Skeletal muscle satellite cell (primary cell): ENCODE measurements at regions not wholly inside any gene's neighbourhood (a gene's known extent, or its start where the extent isn't known, plus 50 kb on each side); places are given as distances from the start of the nearest gene placed in this dataset.
A peak's percentile ranks its signal among the peaks of the same experiment; 100 is the strongest.

Experiments used
- H3K27me3 ChIP-seq: 2 replicates; pipeline ENCODE4 v1.7.0; 2013; ENCODE audit warnings: low read length; ENCODE audit not compliant: control insufficient read depth, insufficient read depth
- H3K36me3 ChIP-seq: 2 replicates; pipeline ENCODE4 v1.7.0; 2013; ENCODE audit warnings: mild to moderate bottlenecking, control low read depth, low read length; ENCODE audit not compliant: insufficient read depth
- H3K4me1 ChIP-seq: 2 replicates; pipeline ENCODE4 v1.7.0; 2013; ENCODE audit warnings: low read length; ENCODE audit not compliant: control insufficient read depth, insufficient read depth
- H3K4me2 ChIP-seq: 2 replicates; pipeline ENCODE4 v1.7.0; 2013; ENCODE audit warnings: mild to moderate bottlenecking, low read length
- H3K4me3 ChIP-seq: 2 replicates; pipeline ENCODE4 v1.7.0; 2013; ENCODE audit warnings: low read length
- H3K9ac ChIP-seq: 2 replicates; pipeline ENCODE4 v1.7.0; 2013; ENCODE audit warnings: mild to moderate bottlenecking, low read depth, low read length, moderate library complexity
- H3K9me3 ChIP-seq: replicated peaks from 2 replicates; pipeline ENCODE4 v1.7.0; 2013; ENCODE audit warnings: mild to moderate bottlenecking, control low read depth, low read length

- H3K4me2 ChIP-seq: no peak overlapping the region
- no peaks in the 10 kb centered on the region for H3K36me3 ChIP-seq
- no peak overlapping the region for H3K9ac ChIP-seq
- no peaks in the 10 kb centered on the region for H3K9me3 ChIP-seq
- no peaks in the 10 kb centered on the region for H3K27me3 ChIP-seq
- peaks cover 7% of the 10 kb centered on the region for H3K4me1 ChIP-seq
- no peak overlapping the region for H3K4me3 ChIP-seq
These were observed 85.4 kb downstream of the CD83 start for GRCh38 chr6:14202947-14203346.

GRCh38 chr6:14206391-14206790 lies 88.8 kb downstream of the CD83 start:
- peaks cover 16% of the 10 kb centered on the region for H3K4me1 ChIP-seq
- H3K4me3 ChIP-seq: no peak overlapping the region
- no peaks in the 10 kb centered on the region for H3K9me3 ChIP-seq
- no peaks in the 10 kb centered on the region for H3K36me3 ChIP-seq
- no peak overlapping the region for H3K4me2 ChIP-seq
- H3K27me3 ChIP-seq: no peaks in the 10 kb centered on the region
- H3K9ac ChIP-seq: no peak overlapping the region

- no peak overlapping the region for H3K4me3 ChIP-seq
- H3K4me2 ChIP-seq: no peak overlapping the region
- H3K27me3 ChIP-seq: no peaks in the 10 kb centered on the region
These were observed 89.9 kb downstream of the CD83 start for GRCh38 chr6:14207448-14207847.

GRCh38 chr6:14209000-14209399 lies 91.4 kb downstream of the CD83 start:
- Histone ChIP-seq H3K4me2 (no peak overlapping the region), H3K9me3 (no peaks in the 10 kb centered on the region), H3K4me3 (no peak overlapping the region), H3K4me1 (peaks cover 23% of the 10 kb centered on the region), H3K36me3 (no peaks in the 10 kb centered on the region), H3K27me3 (no peaks in the 10 kb centered on the region), H3K9ac (no peak overlapping the region)

More at GRCh38 chr6:14207448-14207847, 89.9 kb downstream of the CD83 start:
- no peak overlapping the region for H3K9ac ChIP-seq
- no peaks in the 10 kb centered on the region for H3K36me3 ChIP-seq
- peaks cover 23% of the 10 kb centered on the region for H3K4me1 ChIP-seq
- H3K9me3 ChIP-seq: no peaks in the 10 kb centered on the region

- H3K27me3 ChIP-seq: no peaks in the 10 kb centered on the region
- H3K4me2 ChIP-seq: peak overlapping the region; percentile 97
- no peaks in the 10 kb centered on the region for H3K9me3 ChIP-seq
- no peaks in the 10 kb centered on the region for H3K36me3 ChIP-seq
- H3K4me3 ChIP-seq: no peak overlapping the region
- peaks cover 23% of the 10 kb centered on the region for H3K4me1 ChIP-seq
- H3K9ac ChIP-seq: peak overlapping the region; percentile 84
These were observed 92.5 kb downstream of the CD83 start for GRCh38 chr6:14210077-14210476.

- no peaks in the 10 kb centered on the region for H3K9me3 ChIP-seq
- peak overlapping the region; percentile 90 for H3K4me3 ChIP-seq
- H3K4me1 ChIP-seq: peaks cover 23% of the 10 kb centered on the region
- no peaks in the 10 kb centered on the region for H3K27me3 ChIP-seq
- H3K36me3 ChIP-seq: no peaks in the 10 kb centered on the region
- H3K4me2 ChIP-seq: peak overlapping the region; percentile 100
- peak overlapping the region; percentile 96 for H3K9ac ChIP-seq
These were observed 93.3 kb downstream of the CD83 start for GRCh38 chr6:14210663-14211561.

GRCh38 chr6:14211562-14211942 lies 94.0 kb downstream of the CD83 start:
- Histone ChIP-seq H3K27me3 (no peaks in the 10 kb centered on the region), H3K36me3 (no peaks in the 10 kb centered on the region), H3K4me2 (peak overlapping the region; percentile 100), H3K4me3 (peak overlapping the region; percentile 90), H3K4me1 (peaks cover 23% of the 10 kb centered on the region), H3K9me3 (no peaks in the 10 kb centered on the region), H3K9ac (peak overlapping the region; percentile 96)

- peaks cover 23% of the 10 kb centered on the region for H3K4me1 ChIP-seq
- peak overlapping the region; percentile 90 for H3K4me3 ChIP-seq
- H3K9ac ChIP-seq: peak overlapping the region; percentile 96
These were observed 94.4 kb downstream of the CD83 start for GRCh38 chr6:14212020-14212419.

GRCh38 chr6:14212632-14213031 lies 95.1 kb downstream of the CD83 start:
- Histone ChIP-seq H3K4me2 (no peak overlapping the region), H3K36me3 (no peaks in the 10 kb centered on the region), H3K9ac (no peak overlapping the region), H3K27me3 (no peaks in the 10 kb centered on the region), H3K9me3 (no peaks in the 10 kb centered on the region), H3K4me3 (no peak overlapping the region), H3K4me1 (peaks cover 18% of the 10 kb centered on the region)

More at GRCh38 chr6:14212020-14212419, 94.4 kb downstream of the CD83 start:
- H3K27me3 ChIP-seq: no peaks in the 10 kb centered on the region
- no peaks in the 10 kb centered on the region for H3K36me3 ChIP-seq
- H3K4me2 ChIP-seq: peak overlapping the region; percentile 100
- H3K9me3 ChIP-seq: no peaks in the 10 kb centered on the region

- no peaks in the 10 kb centered on the region for H3K9me3 ChIP-seq
- no peak overlapping the region for H3K4me2 ChIP-seq
- H3K9ac ChIP-seq: no peak overlapping the region
- H3K27me3 ChIP-seq: no peaks in the 10 kb centered on the region
- H3K36me3 ChIP-seq: no peaks in the 10 kb centered on the region
- no peak overlapping the region for H3K4me3 ChIP-seq
- peaks cover under 1% of the 10 kb centered on the region for H3K4me1 ChIP-seq
These were observed 99.5 kb downstream of the CD83 start for GRCh38 chr6:14216946-14217684.

GRCh38 chr6:14217728-14218518 lies 100.4 kb downstream of the CD83 start:
- Histone ChIP-seq H3K9me3 (no peaks in the 10 kb centered on the region), H3K9ac (no peak overlapping the region), H3K27me3 (no peaks in the 10 kb centered on the region), H3K4me1 (no peaks in the 10 kb centered on the region), H3K4me3 (no peak overlapping the region), H3K4me2 (no peak overlapping the region), H3K36me3 (no peaks in the 10 kb centered on the region)
